ENCODE measurements at regions not wholly inside any gene's neighbourhood (a gene's known extent, or its start where the extent isn't known, plus 50 kb on each side); places are given as distances from the start of the nearest gene placed in this dataset.

GRCh38 chr17:27078296-27078695, 215.6 kb upstream of the WSB1 start:
- no peaks in the 10 kb centered on the region for H3K36me3 ChIP-seq (ENCODE audit: control insufficient read depth, insufficient read depth, low read length)
- no peak for TF ChIP-seq CTCF (IDR thresholded peaks at IDR 0.05; ENCODE audit: insufficient read depth, low read length, poor library complexity, severe bottlenecking)
- H3K4me3 ChIP-seq (ENCODE audit: low read depth, low read length), result no peak overlapping the region
- DNase-seq (ENCODE audit: low read depth), result no peak
- H3K27me3 ChIP-seq (ENCODE audit: control insufficient read depth, insufficient read depth, low read length), result no peaks in the 10 kb centered on the region

- DNase-seq (ENCODE audit: low read depth), result no peak
- H3K36me3 ChIP-seq (ENCODE audit: control insufficient read depth, insufficient read depth, low read length), result no peaks in the 10 kb centered on the region
- no peak for TF ChIP-seq CTCF (IDR thresholded peaks at IDR 0.05; ENCODE audit: insufficient read depth, low read length, poor library complexity, severe bottlenecking)
- H3K27me3 ChIP-seq (ENCODE audit: control insufficient read depth, insufficient read depth, low read length), result no peaks in the 10 kb centered on the region
- no peak overlapping the region for H3K4me3 ChIP-seq (ENCODE audit: low read depth, low read length)
Measured at GRCh38 chr17:27079660-27080059, 214.3 kb upstream of the WSB1 start.

GRCh38 chr17:27081002-27081638, 212.8 kb upstream of the WSB1 start:
- Histone ChIP-seq H3K36me3 (ENCODE audit: control insufficient read depth, insufficient read depth, low read length) (no peaks in the 10 kb centered on the region), H3K4me3 (ENCODE audit: low read depth, low read length) (no peak overlapping the region), H3K27me3 (ENCODE audit: control insufficient read depth, insufficient read depth, low read length) (no peaks in the 10 kb centered on the region)
- TF ChIP-seq CTCF (IDR thresholded peaks at IDR 0.05; ENCODE audit: insufficient read depth, low read length, poor library complexity, severe bottlenecking), result no peak
- DNase-seq (ENCODE audit: low read depth), result no peak

GRCh38 chr17:27082023-27082774, 211.7 kb upstream of the WSB1 start:
- no peaks in the 10 kb centered on the region for H3K27me3 ChIP-seq (ENCODE audit: control insufficient read depth, insufficient read depth, low read length)

GRCh38 chr17:27082775-27083154, 211.1 kb upstream of the WSB1 start:
- Histone ChIP-seq H3K4me3 (ENCODE audit: low read depth, low read length) (no peak overlapping the region), H3K36me3 (ENCODE audit: control insufficient read depth, insufficient read depth, low read length) (no peaks in the 10 kb centered on the region), H3K27me3 (ENCODE audit: control insufficient read depth, insufficient read depth, low read length) (no peaks in the 10 kb centered on the region)
- no peak for TF ChIP-seq CTCF (IDR thresholded peaks at IDR 0.05; ENCODE audit: insufficient read depth, low read length, poor library complexity, severe bottlenecking)
- no peak for DNase-seq (ENCODE audit: low read depth)

More at GRCh38 chr17:27082023-27082774, 211.7 kb upstream of the WSB1 start:
- Histone ChIP-seq H3K4me3 (ENCODE audit: low read depth, low read length) (no peak overlapping the region), H3K36me3 (ENCODE audit: control insufficient read depth, insufficient read depth, low read length) (no peaks in the 10 kb centered on the region)
- TF ChIP-seq CTCF (IDR thresholded peaks at IDR 0.05; ENCODE audit: insufficient read depth, low read length, poor library complexity, severe bottlenecking), result no peak
- DNase-seq (ENCODE audit: low read depth), result no peak

All from kidney epithelial cell (primary cell).